Activated naive CD8-positive, alpha-beta T cell treated with anti-CD3 and anti-CD28 coated beads, Interleukin-2, amount 10 ng/mL, durations not matched to agents 7 days and 5 days (primary cell): ENCODE measurements at regions not wholly inside any gene's neighbourhood (a gene's known extent, or its start where the extent isn't known, plus 50 kb on each side); places are given as distances from the start of the nearest gene placed in this dataset.

ENCODE experiments used
- ATAC-seq: fragments of 150-1000 bp; cut with Tn5 transposase; one replicate; pipeline ENCODE4 v1.10.0; 2021; ENCODE audit warnings: low read depth, moderate library complexity
- POLR2A ChIA-PET: fragments of 350-600 bp; sonication (Branson Sonifier 250); formaldehyde crosslinking; loops from one replicate; lab custom pipeline; 2021; ENCODE audit warnings: antibody characterized with exemption; lab: Charles Lee
- DNase-seq: peaks from one replicate; pipeline ENCODE4 v3.0.0; 2021
- H3K27ac Mint-ChIP-seq: one replicate; pipeline ENCODE4 v1.8.0; 2022; ENCODE audit warnings: mild to moderate bottlenecking, mixed read lengths
- H3K27me3 Mint-ChIP-seq: one replicate; pipeline ENCODE4 v1.8.0; 2022; ENCODE audit warnings: mild to moderate bottlenecking, moderate library complexity, mixed read lengths
- H3K36me3 Mint-ChIP-seq: one replicate; pipeline ENCODE4 v1.8.0; 2021; ENCODE audit warnings: mild to moderate bottlenecking, mixed read lengths
- H3K4me1 Mint-ChIP-seq: one replicate; pipeline ENCODE4 v1.8.0; 2021; ENCODE audit warnings: mixed read lengths
- H3K4me3 Mint-ChIP-seq: one replicate; pipeline ENCODE4 v1.8.0; 2022; ENCODE audit warnings: mild to moderate bottlenecking, moderate library complexity, mixed read lengths
- H3K9me3 Mint-ChIP-seq: one replicate; pipeline ENCODE4 v1.8.0; 2021; ENCODE audit warnings: mixed read lengths

DNA sequence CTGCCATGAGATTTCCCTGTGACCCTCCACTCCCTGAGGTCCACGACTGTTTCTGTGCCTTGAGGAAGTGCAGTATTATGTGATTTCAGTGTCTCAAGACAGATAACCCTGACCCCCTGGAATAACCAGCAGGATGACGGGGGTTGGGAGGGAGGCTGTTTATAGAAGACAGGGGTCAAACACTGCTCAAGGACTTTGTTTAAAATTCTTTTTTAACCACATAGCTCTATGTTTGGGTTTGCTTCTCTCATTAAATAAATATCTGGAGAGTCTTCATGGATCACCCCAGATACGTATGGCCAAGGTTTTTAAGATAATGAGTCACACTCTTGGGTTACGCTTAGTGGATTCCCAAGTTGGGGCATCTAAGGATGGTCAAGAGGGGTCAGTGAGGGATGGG lies 523.8 kb upstream of the TNP1 start:
- DNase-seq (no peak), ATAC-seq (no peak)
- Mint-ChIP-seq H3K36me3 (peaks cover 5% of the 10 kb centered on the region), H3K9me3 (peaks cover 5% of the 10 kb centered on the region), H3K27me3 (peaks cover 7% of the 10 kb centered on the region), H3K27ac (no peak overlapping the region), H3K4me1 (peaks cover 2% of the 10 kb centered on the region), H3K4me3 (no peak overlapping the region)
- POLR2A ChIA-PET = no interaction called here

DNA sequence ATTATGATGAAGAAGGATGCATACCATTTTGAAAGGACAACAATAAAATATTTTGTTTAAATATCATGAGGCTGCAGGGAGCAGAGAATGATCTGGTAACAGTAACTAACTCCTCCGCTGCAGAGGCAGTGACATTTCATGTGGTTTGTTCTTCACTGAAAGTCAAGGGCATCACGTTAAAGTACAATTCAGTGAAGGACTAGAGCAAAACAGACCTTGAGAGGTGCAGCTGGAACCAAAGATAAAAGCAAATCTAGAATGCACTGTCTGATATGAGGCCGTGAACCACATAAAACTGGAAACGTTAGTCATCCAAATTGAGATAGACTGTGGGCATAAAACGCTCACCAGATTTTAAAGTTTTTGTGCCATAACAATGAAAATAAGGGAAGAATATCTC lies 522.9 kb upstream of the TNP1 start:
- Mint-ChIP-seq H3K9me3 (peaks cover 4% of the 10 kb centered on the region), H3K36me3 (peaks cover 5% of the 10 kb centered on the region), H3K27me3 (peaks cover 7% of the 10 kb centered on the region), H3K27ac (no peak overlapping the region), H3K4me3 (no peak overlapping the region), H3K4me1 (peaks cover 2% of the 10 kb centered on the region)
- DNase-seq = no peak
- POLR2A ChIA-PET = no interaction called here
- ATAC-seq = no peak

GRCh38 chr2:217379807-217380206 lies 519.9 kb upstream of the TNP1 start:
- POLR2A ChIA-PET = no interaction called here
- Mint-ChIP-seq H3K4me3 (no peak overlapping the region), H3K4me1 (peaks cover 2% of the 10 kb centered on the region), H3K9me3 (peaks cover 5% of the 10 kb centered on the region), H3K27ac (no peak overlapping the region), H3K27me3 (peaks cover 4% of the 10 kb centered on the region), H3K36me3 (no peaks in the 10 kb centered on the region)
- DNase-seq = no peak
- no peak for ATAC-seq

DNA sequence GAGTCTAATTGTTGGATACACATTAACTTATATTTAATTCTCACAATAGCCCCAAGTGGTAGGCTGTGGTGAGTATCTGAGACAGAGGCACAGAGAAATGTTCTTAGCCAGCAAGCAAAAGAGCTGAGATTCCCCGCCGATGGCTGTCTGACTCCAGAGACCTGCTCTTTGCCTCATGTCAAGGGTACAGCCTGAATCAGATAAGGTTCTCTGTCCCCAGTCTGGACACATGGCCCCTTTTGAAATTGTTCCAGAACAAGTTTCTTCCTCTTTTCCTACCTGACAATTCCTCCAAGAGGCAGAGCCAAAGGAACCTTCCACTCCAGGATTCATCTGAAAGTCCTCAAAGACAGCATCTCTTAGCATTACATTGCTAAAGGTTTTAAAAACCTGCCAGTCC lies 512.9 kb upstream of the TNP1 start:
- Mint-ChIP-seq H3K27me3 (no peaks in the 10 kb centered on the region), H3K27ac (no peak overlapping the region), H3K9me3 (peaks cover 3% of the 10 kb centered on the region), H3K4me1 (no peaks in the 10 kb centered on the region), H3K4me3 (no peak overlapping the region), H3K36me3 (no peaks in the 10 kb centered on the region)
- ATAC-seq (no peak), DNase-seq (no peak)
- POLR2A ChIA-PET = no interaction called here

GRCh38 chr2:217371781-217372213 lies 511.9 kb upstream of the TNP1 start:
- DNase-seq (no peak), ATAC-seq (no peak)
- H3K27ac Mint-ChIP-seq = no peak overlapping the region
- no peaks in the 10 kb centered on the region for H3K27me3 Mint-ChIP-seq
- peaks cover 2% of the 10 kb centered on the region for H3K9me3 Mint-ChIP-seq
- H3K4me3 Mint-ChIP-seq = no peak overlapping the region
- POLR2A ChIA-PET = no interaction called here
- no peaks in the 10 kb centered on the region for H3K36me3 Mint-ChIP-seq
- no peaks in the 10 kb centered on the region for H3K4me1 Mint-ChIP-seq

DNA sequence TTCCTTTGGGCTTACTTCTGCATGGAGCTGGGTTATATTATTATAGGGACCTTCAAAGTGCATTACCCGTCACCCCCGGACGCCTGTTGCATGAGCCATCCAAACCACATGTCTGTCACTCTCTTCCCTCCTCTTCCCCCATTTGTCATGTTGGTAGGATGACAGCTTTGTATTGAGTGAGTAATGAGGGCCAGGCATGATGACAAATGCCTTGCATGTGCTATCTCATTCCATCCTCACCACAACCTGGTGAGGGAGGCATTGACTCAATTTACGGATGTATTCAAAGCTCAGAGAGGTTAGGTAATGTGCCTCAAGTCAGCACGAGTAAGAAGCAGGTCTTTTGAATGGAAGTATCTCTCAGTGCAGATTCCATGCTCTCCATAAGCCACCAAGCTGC lies 510.5 kb upstream of the TNP1 start:
- no peak for ATAC-seq
- no peak for DNase-seq
- H3K36me3 Mint-ChIP-seq = no peaks in the 10 kb centered on the region

DNA sequence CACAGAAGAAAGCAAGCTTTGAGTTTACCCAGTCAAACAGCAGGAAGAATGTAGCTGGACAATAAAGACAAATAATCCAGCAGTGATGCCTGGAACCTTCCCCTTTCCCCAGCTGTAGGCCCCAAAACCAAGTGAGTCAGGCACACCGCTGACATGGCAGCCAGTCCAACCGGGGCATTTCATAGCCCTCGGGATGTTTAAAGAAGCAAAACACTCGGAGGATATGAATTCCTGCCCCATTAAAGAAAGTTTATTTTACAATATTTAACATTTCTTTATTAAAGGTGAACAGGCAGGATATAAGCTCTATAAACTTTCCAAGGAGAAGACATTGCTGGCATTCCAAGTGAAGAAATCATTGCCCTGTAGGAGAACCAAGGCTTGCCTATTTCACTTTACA lies 507.6 kb upstream of the TNP1 start:
- H3K4me3 Mint-ChIP-seq = no peak overlapping the region
- DNase-seq (no peak), ATAC-seq (no peak)
- H3K36me3 Mint-ChIP-seq = peaks cover 3% of the 10 kb centered on the region
- H3K27me3 Mint-ChIP-seq = peaks cover 4% of the 10 kb centered on the region
- no peak overlapping the region for H3K27ac Mint-ChIP-seq
- H3K9me3 Mint-ChIP-seq = peaks cover 7% of the 10 kb centered on the region
- no peaks in the 10 kb centered on the region for H3K4me1 Mint-ChIP-seq
- POLR2A ChIA-PET = no interaction called here

More for the DNA sequence above, 510.5 kb upstream of the TNP1 start:
- H3K27ac Mint-ChIP-seq = no peak overlapping the region
- H3K27me3 Mint-ChIP-seq = no peaks in the 10 kb centered on the region
- H3K4me1 Mint-ChIP-seq = no peaks in the 10 kb centered on the region
- POLR2A ChIA-PET = no interaction called here
- H3K9me3 Mint-ChIP-seq = peaks cover 2% of the 10 kb centered on the region
- H3K4me3 Mint-ChIP-seq = no peak overlapping the region

GRCh38 chr2:217366966-217367365 lies 507.1 kb upstream of the TNP1 start:
- POLR2A ChIA-PET = no interaction called here
- Mint-ChIP-seq H3K27me3 (peaks cover 4% of the 10 kb centered on the region), H3K4me1 (no peaks in the 10 kb centered on the region), H3K27ac (no peak overlapping the region), H3K9me3 (peaks cover 7% of the 10 kb centered on the region), H3K4me3 (no peak overlapping the region), H3K36me3 (peaks cover 3% of the 10 kb centered on the region)
- DNase-seq (no peak), ATAC-seq (no peak)

DNA sequence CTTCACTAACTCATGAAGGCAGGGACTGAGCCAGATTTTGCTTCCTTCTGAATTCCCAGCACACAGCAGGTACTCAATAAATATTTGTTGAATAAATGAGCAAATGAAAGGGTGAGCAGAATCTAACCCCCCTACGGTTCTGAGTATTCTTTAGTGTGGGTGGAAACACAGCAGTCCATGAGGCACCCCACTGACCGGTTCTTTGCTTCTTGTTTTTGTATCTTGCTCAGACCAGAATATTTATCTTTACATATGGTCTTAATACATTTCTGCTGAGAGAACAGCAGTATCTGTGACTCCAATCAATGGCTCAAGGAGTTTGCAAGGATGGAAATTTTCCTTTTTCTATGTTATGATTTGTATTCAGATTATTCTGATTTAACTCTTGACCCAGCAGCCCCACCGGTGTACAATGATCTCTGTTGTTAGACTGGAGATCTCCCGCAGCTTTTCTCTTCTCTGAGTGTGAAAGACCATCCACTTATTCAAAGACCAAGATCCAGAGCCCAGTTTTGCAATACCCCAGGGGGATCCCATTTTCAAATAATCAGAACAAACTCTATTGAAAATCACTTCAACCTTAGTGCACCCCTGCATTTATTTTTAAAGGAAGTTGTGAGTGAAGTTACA lies 506.5 kb upstream of the TNP1 start:
- DNase-seq (no peak), ATAC-seq (no peak)
- peaks cover 4% of the 10 kb centered on the region for H3K27me3 Mint-ChIP-seq
- H3K9me3 Mint-ChIP-seq = peaks cover 7% of the 10 kb centered on the region
- no peaks in the 10 kb centered on the region for H3K4me1 Mint-ChIP-seq
- POLR2A ChIA-PET = interaction anchor here (0.6 kb wide), 1 partner anchor 66 kb away, joined by 3 read pairs; no protein-coding TSS in a partner anchor
- H3K4me3 Mint-ChIP-seq = no peak overlapping the region
- peaks cover 3% of the 10 kb centered on the region for H3K36me3 Mint-ChIP-seq
- H3K27ac Mint-ChIP-seq = no peak overlapping the region

DNA sequence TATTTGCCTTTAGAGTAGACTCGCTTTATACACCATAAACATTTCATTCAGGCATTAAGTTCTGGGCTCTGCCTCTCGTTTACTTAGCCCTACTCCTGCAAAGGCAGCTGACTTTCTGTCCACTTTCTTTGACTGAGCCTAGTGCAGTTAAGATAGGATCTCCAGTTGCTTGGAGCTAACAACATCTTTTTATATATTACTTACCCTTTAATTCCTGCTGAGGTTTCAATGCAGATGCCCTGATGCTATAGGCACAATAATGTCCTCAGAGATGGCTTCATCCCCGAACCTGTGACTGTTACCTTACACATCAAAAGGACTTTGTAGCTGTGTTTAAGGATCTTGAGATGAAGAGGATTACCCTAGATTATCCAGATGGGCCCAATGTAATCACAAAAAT lies 505.8 kb upstream of the TNP1 start:
- no peak for DNase-seq
- ATAC-seq = no peak
- no peak overlapping the region for H3K27ac Mint-ChIP-seq

GRCh38 chr2:217364224-217364623 lies 504.4 kb upstream of the TNP1 start:
- POLR2A ChIA-PET = no interaction called here
- H3K27me3 Mint-ChIP-seq = peaks cover 4% of the 10 kb centered on the region
- peaks cover 5% of the 10 kb centered on the region for H3K9me3 Mint-ChIP-seq
- peaks cover 3% of the 10 kb centered on the region for H3K36me3 Mint-ChIP-seq
- ATAC-seq (no peak), DNase-seq (no peak)
- H3K27ac Mint-ChIP-seq = no peak overlapping the region
- H3K4me1 Mint-ChIP-seq = no peaks in the 10 kb centered on the region
- no peak overlapping the region for H3K4me3 Mint-ChIP-seq

More for the DNA sequence above, 505.8 kb upstream of the TNP1 start:
- H3K4me3 Mint-ChIP-seq = no peak overlapping the region
- H3K36me3 Mint-ChIP-seq = peaks cover 3% of the 10 kb centered on the region
- H3K9me3 Mint-ChIP-seq = peaks cover 7% of the 10 kb centered on the region
- H3K4me1 Mint-ChIP-seq = no peaks in the 10 kb centered on the region
- H3K27me3 Mint-ChIP-seq = peaks cover 4% of the 10 kb centered on the region
- POLR2A ChIA-PET = interaction anchor here (0.6 kb wide), 1 partner anchor 65 kb away, joined by 3 read pairs; no protein-coding TSS in a partner anchor

- H3K9me3 Mint-ChIP-seq = peaks cover 5% of the 10 kb centered on the region
- ATAC-seq (no peak), DNase-seq (no peak)
- no peaks in the 10 kb centered on the region for H3K4me1 Mint-ChIP-seq
- POLR2A ChIA-PET = no interaction called here
- H3K4me3 Mint-ChIP-seq = no peak overlapping the region
- peaks cover 4% of the 10 kb centered on the region for H3K27me3 Mint-ChIP-seq
- H3K27ac Mint-ChIP-seq = no peak overlapping the region
- H3K36me3 Mint-ChIP-seq = peaks cover 3% of the 10 kb centered on the region
Measured at GRCh38 chr2:217363470-217363869, 503.6 kb upstream of the TNP1 start.

DNA sequence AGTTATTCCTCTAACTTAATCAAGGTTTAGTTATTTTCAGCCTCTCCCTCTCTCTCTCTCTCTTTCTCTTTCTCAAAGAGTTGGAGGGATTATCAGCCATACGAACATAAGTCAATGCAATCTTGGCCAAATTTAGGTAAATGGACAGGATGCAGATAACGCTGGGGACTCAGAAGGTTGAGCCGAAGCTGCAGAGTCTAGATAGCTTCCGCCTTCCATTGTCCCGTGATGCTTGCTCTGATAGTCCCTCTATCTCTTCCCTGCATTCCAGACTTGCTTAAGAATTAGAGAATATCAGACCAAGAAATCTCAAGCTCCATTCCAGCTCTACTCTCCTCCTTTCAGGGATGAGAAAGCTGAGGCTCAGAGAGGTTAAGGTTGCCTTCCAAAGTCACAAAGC lies 502.8 kb upstream of the TNP1 start:
- H3K9me3 Mint-ChIP-seq = peaks cover 5% of the 10 kb centered on the region
- ATAC-seq = no peak
- H3K4me1 Mint-ChIP-seq = no peaks in the 10 kb centered on the region
- H3K36me3 Mint-ChIP-seq = peaks cover 3% of the 10 kb centered on the region
- H3K27me3 Mint-ChIP-seq = peaks cover 4% of the 10 kb centered on the region
- POLR2A ChIA-PET = no interaction called here
- no peak for DNase-seq
- H3K27ac Mint-ChIP-seq = no peak overlapping the region
- H3K4me3 Mint-ChIP-seq = no peak overlapping the region

DNA sequence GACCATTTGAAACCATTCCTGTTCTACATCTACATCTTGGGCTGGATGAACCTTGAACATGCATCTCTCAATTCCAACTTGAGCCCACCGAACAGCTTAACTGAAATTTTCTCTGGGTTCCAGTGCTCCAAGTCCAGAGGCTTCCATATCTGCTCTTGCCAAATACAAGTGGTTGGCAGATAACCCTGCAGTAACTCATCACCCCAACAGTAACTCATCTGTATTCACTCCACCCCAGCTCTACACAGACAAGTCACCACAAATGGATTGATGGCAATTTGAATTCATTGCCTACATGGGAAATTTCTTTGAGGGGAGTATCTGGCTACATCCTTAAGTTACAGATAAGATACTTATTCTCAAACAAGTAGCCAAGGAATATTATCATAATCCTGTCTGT lies 502.4 kb upstream of the TNP1 start:
- H3K9me3 Mint-ChIP-seq = peaks cover 5% of the 10 kb centered on the region
- ATAC-seq = no peak
- no peak for DNase-seq
- POLR2A ChIA-PET = no interaction called here
- H3K27ac Mint-ChIP-seq = no peak overlapping the region
- peaks cover 4% of the 10 kb centered on the region for H3K27me3 Mint-ChIP-seq
- H3K4me3 Mint-ChIP-seq = no peak overlapping the region
- no peaks in the 10 kb centered on the region for H3K4me1 Mint-ChIP-seq
- H3K36me3 Mint-ChIP-seq = peaks cover 3% of the 10 kb centered on the region
